ENCODE measurements at regions not wholly inside any gene's neighbourhood (a gene's known extent, or its start where the extent isn't known, plus 50 kb on each side); places are given as distances from the start of the nearest gene placed in this dataset.
"Not testable (repeated sequence)": the region's sequence is repeated elsewhere in the genome, so short reads cannot be mapped to it uniquely, and the experiment has no call there.

DNA sequence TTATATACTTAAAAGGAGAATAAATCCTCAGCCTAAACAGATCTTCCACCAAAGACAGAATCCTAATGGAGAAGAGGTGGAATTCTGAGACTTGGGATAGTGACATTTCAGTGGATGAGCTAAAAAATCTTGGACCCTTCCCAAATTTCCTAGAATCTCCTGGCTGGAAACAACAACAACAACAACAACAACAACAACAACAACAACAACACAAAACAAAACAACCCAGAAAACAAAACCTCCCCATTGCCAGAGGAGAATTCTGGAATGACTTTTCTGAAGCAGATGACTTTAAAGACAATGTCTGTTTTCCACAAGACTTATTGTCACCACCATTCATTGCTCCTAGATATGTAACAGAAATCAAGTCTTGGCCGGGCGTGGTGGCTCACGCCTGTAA lies 322.1 kb downstream of the ARL4A start:
- no peak for DNase-seq

GRCh38 chr7:13014011-13014410 lies 326.6 kb downstream of the ARL4A start:
- no peak for DNase-seq

- DNase-seq = no peak
These were observed 328.7 kb downstream of the ARL4A start for GRCh38 chr7:13016036-13016581.

DNA sequence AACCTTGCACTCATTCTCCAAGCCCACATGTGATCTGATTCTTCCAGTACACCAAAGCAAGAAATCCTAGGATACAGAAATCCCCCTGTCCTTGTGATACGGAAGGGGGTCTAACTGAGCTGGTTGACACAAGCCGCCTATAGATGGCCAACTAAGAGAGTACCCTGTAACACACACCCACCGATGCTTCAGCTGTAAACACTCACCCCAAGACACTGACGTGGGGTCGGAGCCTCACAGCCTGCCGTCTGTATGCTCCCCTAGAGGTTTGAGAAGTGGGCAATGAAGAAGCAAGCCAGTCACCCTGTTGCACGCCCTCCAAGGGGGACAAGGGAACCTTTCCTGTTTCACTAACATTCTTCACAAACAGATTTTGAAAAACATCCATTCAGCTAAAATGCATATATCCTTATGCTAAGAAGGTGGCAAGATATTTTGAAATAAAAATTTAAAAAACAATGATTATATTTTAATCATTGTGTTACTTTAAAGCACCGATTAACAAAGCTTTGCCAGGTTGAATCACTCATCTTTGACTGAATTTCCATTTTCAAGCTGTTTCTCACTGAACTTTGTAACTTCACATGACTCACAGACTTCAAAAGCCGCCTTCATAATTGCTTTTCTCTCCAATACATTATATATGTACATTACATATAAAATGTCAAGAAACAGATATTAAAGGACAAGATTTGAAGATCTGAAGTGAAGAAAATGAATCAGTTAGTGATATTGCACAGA lies 329.3 kb downstream of the ARL4A start:
- DNase-seq = no peak

DNA sequence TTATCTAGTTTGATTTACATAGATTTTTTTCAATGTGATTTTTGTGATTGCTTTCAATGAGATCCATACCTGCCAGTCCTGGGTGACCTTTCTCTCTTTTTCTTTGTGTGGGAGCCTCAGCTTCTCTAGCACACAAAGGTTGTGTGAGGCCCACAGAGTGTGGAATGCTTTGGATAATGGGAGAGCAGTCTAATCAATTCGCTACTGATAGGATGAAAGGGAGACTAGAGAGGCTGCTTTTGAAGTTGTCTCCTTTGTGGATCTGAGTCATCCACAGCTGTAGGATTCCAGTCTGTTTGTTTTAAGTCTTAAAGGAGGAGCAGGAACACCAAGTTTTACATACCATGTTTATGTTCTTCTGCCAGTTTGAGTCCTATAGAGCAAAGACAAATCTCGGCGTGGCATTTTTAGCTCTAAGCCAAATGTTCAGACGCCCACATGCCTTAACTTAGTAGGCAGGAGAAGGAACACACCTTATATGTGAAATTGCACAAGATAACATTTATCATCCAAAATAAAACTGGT lies 330.0 kb downstream of the ARL4A start:
- no peak for DNase-seq

DNA sequence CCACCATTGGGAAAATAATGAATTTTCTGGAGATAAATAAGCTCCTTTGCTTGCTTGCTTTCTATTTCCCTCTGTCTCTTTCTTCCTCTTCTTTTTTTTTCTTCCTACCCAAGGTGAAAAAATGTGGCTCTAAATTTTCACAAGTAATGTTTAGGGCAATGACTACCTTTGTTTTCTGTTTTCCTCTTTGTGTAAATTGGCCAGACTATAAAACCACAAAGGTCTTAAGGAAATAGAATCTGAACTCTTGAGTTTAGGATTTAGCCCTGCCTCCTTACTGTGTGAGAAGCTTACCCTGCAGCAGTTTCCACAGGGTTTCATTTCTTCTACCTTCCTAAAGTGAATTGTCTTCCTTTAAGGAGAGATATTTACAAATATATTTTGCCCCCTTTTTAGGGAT lies 330.4 kb downstream of the ARL4A start:
- peak in 1 of 2 experiments; percentile 4 for DNase-seq

GRCh38 chr7:13021566-13022300 lies 334.3 kb downstream of the ARL4A start:
- DNase-seq = no peak

DNA sequence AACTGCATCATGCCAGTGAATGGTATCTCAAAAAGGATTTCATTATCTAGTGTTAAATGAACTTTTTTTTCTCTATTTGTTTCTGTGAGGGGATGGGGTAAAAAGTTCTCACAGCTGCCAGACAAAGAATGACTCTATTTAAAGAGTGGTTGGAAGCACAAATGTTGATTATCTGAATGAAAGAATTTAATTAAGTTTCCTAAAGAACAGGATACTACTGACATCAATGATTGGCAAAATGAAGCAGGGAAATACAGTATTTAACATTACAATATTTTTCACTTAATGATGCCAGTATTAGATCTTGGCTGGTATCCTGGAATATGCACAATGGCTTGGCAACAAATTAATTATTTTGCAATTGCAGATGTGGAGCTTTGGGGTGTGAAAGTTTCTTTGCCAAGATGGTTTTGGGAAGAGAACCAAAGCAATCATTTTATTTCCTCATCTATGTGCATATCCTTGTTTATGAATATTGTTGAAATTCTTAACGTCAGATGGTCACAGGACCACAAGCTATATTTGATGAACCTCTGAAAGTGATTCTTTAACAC lies 336.8 kb downstream of the ARL4A start:
- no peak for DNase-seq

DNA sequence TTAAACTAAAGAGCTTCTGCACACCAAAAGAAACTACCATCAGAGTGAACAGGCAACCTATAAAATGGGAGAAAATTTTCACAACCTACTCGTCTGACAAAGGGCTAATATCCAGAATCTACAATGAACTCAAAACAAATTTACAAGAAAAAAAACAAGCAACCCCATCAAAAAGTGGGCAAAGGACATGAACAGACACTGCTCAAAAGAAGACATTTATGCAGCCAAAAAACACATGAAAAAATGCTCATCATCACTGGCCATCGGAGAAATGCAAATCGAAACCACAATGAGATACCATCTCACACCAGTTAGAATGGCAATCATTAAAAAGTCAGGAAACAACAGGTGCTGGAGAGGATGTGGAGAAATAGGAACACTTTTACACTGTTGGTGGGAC lies 337.6 kb downstream of the ARL4A start:
- not testable (repeated sequence) for DNase-seq

DNA sequence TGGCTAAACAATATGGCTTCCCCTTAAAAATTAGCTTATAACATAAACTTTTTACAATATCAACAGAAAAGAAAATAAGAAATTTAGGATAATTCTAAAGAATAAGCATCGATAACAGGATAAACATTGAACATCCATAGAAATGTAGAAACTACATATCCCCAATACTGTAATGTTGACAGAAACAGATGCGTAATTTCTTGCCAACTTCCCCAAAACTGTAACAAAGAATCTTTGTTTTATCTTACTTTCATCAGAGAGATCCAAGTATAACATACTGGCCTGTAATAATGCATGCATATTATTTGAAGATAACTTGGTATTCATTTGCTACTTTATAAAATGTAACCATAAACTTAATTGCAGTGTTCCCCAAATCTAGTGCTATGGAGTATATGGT lies 339.9 kb downstream of the ARL4A start:
- DNase-seq = no peak

- no peak for DNase-seq
These were observed 340.8 kb downstream of the ARL4A start for GRCh38 chr7:13028036-13028824.

- DNase-seq = no peak
These were observed 341.3 kb downstream of the ARL4A start for GRCh38 chr7:13028825-13029099.

GRCh38 chr7:13031468-13031867 lies 344.0 kb downstream of the ARL4A start:
- no peak for DNase-seq

- DNase-seq = no peak
These were observed 344.7 kb downstream of the ARL4A start for GRCh38 chr7:13032084-13032483.

DNA sequence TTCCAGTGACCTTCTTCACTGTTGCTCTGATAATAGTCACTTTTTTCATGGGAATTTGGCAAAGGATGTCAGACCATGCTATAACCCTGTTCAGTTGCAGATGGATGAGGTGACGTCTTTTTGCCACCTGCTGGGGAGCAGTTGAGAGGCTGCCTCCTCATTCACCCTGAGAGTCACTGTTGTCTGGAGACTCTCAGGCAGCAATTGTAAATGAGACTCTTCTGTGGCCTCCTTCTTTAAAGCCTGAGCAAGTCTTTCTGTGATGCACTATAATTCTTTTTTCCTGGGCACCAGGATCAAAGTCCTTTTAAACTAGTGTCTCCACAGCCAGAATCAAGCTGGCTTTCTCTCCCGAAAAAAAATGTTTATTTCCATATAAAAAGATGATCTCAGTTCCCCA lies 345.1 kb downstream of the ARL4A start:
- no peak for DNase-seq

DNA sequence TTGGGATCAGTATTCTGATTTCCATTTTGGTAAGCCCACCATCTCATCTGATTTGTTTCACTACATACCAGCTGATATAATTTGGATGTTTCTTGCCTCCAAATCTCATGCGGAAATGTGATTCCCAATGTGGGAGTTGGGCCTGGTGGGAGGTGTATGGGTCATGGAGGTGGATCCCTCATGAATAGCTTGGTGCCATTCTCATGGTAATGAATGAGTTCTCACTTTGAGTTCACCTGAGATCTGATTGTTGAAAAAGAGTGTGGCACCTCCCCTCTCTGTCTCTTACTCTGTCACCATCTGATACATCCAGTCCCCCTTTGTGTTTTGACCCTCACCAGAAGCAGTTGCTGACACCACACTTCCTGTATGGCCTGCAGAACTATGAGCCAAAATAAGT lies 347.3 kb downstream of the ARL4A start:
- no peak for DNase-seq

DNA sequence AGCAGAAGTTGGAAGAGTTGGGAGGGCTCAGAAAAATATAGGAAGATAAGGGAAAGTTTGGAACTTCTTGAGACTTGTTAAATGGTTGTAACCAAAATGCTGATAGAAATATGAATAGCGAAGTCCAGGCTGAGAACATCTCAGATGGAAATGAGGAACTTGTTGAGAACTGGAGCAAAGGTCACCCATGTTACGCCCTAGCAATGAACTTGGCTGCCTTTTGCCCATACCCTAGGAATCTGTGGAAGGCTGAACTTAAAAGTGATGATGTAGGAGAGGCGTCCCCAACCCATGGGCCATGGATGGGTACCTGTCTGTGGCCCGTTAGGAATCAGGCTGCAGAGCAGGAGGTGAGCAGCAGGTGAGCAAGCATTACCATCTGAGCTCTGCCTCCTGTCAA lies 347.8 kb downstream of the ARL4A start:
- no peak for DNase-seq

GRCh38 chr7:13036256-13036780 lies 348.9 kb downstream of the ARL4A start:
- DNase-seq = no peak

GRCh38 chr7:13037216-13037615 lies 349.8 kb downstream of the ARL4A start:
- no peak for DNase-seq

DNA sequence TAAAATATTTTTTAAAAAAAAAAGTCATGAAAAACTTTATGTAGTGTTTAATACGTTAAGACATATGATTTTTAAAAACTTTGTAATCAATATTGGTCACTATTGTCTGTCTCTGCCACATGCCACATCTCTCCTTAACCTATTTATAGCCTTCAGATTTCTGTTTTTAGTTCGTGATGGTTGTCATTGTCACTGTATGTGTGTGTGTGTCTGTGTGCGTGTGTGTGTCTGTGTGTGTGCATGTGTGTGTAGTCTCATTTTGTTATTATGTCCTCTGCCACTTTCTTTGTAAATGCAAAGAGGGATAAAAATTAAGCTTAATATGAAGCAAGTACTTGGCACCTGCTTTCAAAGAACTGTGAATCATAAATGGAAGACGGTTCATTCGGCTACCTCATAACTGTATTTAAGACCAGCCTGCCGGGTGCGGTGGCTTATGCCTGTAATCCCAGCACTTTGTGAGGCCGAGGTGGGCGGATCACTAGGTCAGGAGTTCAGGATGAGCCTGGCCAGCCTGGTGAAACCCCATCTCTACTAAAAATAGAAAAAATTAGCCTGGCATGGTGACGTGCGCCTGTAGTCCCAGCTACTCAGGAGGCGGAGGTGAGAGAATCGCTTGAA lies 354.0 kb downstream of the ARL4A start:
- no peak for DNase-seq

DNA sequence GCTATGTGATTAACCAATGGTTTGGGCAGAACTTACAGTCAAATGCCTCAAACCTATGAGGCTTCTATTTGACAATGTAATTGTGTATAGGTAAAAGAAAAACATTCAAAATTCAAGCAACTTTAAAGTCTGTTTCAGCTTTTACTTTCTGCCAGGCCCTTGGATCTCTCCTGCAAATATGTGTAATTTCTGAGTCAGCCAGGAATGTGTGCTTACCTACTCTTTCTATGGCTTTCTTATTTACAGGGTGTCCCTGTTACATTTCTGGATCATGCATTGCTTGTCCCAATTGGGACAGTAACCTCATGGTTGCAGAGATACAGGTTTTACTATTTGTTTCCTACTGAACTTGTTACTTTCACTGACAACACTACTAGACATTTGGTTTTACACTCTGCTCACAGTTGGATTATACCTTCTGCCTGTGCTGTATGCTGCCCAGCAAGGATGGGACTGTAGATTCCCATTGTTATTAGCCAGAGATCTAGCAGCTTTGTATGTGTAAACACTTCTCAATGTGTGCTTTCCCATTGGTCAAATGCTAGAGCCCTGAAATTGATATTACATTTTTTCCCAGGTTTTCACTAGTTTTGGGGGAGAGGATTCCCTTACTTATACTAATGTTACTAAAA lies 355.3 kb downstream of the ARL4A start:
- no peak for DNase-seq

GRCh38 chr7:13044309-13044708 lies 356.9 kb downstream of the ARL4A start:
- DNase-seq = no peak
